ENCODE measurements at regions not wholly inside any gene's neighbourhood (a gene's known extent, or its start where the extent isn't known, plus 50 kb on each side); places are given as distances from the start of the nearest gene placed in this dataset.

DNA sequence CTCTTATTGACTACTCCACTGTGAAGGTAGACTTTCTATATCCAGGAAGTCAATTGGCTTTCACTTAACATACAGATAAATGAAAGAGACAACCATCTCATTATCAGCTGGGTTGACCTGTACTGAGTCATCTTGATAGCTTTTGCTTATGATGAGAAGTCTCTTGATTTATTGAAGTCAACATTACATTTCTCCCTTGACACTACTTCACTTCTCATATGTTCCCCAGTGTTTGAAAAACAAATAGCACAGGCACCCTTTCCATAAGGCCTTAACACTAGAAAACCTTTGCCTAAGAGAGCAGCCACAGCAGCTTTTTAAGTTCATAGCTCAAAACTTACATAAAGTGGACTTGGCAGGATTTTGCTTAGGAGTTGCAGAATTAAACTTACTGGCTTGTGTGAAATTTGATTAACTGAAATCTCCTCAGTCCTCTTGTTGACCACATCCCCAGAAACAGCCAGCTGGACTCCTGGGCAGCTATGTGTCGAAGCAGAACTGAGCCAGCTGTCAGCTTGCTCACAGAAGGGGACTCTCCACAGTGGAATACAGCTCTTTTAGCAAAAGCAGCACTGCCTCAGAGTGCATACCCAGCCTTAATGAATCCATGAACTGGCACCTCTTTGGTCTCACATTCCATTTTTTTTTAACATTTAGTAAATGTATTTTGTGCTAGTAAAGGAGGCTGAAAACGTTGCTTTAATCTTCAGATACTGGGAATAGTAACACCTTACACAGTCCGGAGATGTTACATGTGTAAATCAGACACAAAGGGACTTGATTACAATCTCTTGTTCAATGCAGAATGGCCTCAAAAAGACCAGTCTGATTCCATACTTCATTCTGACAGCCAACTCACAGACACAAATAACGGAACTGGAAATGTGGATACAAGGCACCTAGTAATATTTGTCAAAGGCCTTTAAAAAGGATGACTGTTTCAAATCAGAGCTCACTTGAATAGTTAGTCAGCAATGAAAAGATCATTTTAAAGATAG lies 1532.7 kb downstream of the HACE1 start:
- H4K20me1 ChIP-seq (ENCODE audit: insufficient read depth, low read length) = no peaks in the 10 kb centered on the region
- POLR2A ChIA-PET = no interaction called here
- intact Hi-C loops (cut with micrococcal nuclease; ENCODE audit: unreplicated experiment) (no loop called here), in situ Hi-C loops (cut with HindIII; ENCODE audit: extremely low pct_ligation_motif_present, low pct_unique_long_range_greater_than_20kb) (no loop called here)
- ATAC-seq (no peak), DNase-seq (ENCODE audit: low spot score) (no peak), FAIRE-seq (no peak)
- no peak overlapping the region for H2AFZ ChIP-seq (ENCODE audit: low read length)
- H3K27me3 ChIP-seq (ENCODE audit: control insufficient read depth in 1 of 2, insufficient read depth in 2 of 2, low read length in 2 of 2) = no peaks in the 10 kb centered on the region
- H3K79me2 ChIP-seq (ENCODE audit: insufficient read depth, low read length) = no peaks in the 10 kb centered on the region
- WGBS (ENCODE audit: low lambda C conversion rate) = 8% methylated on average over 4 of the region's 4 CpGs
- H3K4me1 ChIP-seq (ENCODE audit: insufficient read depth, low read length) = no peaks in the 10 kb centered on the region
- no peak overlapping the region for H3K4me3 ChIP-seq (replicated peaks in 1 of 3; ENCODE audit: insufficient read depth in 1 of 3, low read depth in 2 of 3, low read length in 3 of 3)
- H3K9me3 ChIP-seq (ENCODE audit: low read length) = no peaks in the 10 kb centered on the region
- no peak overlapping the region for H3K27ac ChIP-seq (ENCODE audit: extremely low read length, insufficient read depth, low read length)
- TF ChIP-seq ZNF292 (CRISPR knock-in tag; IDR thresholded peaks at IDR 0.05; ENCODE audit: borderline replicate concordance, low read depth) (no peak), NBN (conservative IDR thresholded peaks at IDR 0.05) (no peak), FOXA1 (IDR thresholded peaks at IDR 0.05) (no peak), FOXA1 (CRISPR knock-in tag; IDR thresholded peaks at IDR 0.05) (no peak), ELF3 (CRISPR knock-in tag; IDR thresholded peaks at IDR 0.05) (no peak), ZNF550 (CRISPR knock-in tag; IDR thresholded peaks at IDR 0.05; ENCODE audit: borderline replicate concordance) (no peak), IKZF4 (CRISPR knock-in tag; IDR thresholded peaks at IDR 0.05; ENCODE audit: borderline replicate concordance, low read depth, not compliant biosample characterization) (no peak), CHD4 (IDR thresholded peaks at IDR 0.05; ENCODE audit: borderline replicate concordance, low read length) (no peak), GLI4 (CRISPR knock-in tag; IDR thresholded peaks at IDR 0.05; ENCODE audit: borderline replicate concordance) (no peak), NAIF1 (CRISPR knock-in tag; IDR thresholded peaks at IDR 0.05; ENCODE audit: borderline replicate concordance) (no peak), ETV5 (CRISPR knock-in tag; IDR thresholded peaks at IDR 0.05; ENCODE audit: borderline replicate concordance) (no peak), MTA3 (CRISPR knock-in tag; IDR thresholded peaks at IDR 0.05) (no peak)
- TF ChIP-seq, protein P1, sequence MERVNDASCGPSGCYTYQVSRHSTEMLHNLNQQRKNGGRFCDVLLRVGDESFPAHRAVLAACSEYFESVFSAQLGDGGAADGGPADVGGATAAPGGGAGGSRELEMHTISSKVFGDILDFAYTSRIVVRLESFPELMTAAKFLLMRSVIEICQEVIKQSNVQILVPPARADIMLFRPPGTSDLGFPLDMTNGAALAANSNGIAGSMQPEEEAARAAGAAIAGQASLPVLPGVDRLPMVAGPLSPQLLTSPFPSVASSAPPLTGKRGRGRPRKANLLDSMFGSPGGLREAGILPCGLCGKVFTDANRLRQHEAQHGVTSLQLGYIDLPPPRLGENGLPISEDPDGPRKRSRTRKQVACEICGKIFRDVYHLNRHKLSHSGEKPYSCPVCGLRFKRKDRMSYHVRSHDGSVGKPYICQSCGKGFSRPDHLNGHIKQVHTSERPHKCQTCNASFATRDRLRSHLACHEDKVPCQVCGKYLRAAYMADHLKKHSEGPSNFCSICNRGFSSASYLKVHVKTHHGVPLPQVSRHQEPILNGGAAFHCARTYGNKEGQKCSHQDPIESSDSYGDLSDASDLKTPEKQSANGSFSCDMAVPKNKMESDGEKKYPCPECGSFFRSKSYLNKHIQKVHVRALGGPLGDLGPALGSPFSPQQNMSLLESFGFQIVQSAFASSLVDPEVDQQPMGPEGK (CRISPR knock-in tag; IDR thresholded peaks at IDR 0.05) = no peak
- TF ChIP-seq, protein P2, sequence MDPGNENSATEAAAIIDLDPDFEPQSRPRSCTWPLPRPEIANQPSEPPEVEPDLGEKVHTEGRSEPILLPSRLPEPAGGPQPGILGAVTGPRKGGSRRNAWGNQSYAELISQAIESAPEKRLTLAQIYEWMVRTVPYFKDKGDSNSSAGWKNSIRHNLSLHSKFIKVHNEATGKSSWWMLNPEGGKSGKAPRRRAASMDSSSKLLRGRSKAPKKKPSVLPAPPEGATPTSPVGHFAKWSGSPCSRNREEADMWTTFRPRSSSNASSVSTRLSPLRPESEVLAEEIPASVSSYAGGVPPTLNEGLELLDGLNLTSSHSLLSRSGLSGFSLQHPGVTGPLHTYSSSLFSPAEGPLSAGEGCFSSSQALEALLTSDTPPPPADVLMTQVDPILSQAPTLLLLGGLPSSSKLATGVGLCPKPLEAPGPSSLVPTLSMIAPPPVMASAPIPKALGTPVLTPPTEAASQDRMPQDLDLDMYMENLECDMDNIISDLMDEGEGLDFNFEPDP (CRISPR knock-in tag; conservative IDR thresholded peaks at IDR 0.05) = no peak
- TF ChIP-seq, protein P3, sequence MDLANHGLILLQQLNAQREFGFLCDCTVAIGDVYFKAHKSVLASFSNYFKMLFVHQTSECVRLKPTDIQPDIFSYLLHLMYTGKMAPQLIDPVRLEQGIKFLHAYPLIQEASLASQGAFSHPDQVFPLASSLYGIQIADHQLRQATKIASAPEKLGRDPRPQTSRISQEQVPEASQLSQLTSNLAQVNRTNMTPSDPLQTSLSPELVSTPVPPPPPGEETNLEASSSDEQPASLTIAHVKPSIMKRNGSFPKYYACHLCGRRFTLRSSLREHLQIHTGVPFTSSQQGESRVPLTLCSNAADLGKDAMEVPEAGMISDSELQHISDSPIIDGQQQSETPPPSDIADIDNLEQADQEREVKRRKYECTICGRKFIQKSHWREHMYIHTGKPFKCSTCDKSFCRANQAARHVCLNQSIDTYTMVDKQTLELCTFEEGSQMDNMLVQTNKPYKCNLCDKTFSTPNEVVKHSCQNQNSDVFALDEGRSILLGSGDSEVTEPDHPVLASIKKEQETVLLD (CRISPR knock-in tag; IDR thresholded peaks at IDR 0.05; ENCODE audit: low read depth) = no peak
- no peak overlapping the region for H3K4me2 ChIP-seq (ENCODE audit: low read depth, low read length)
- no TSS peak for BruUV-seq (replicated peaks)
- CTCF ChIA-PET (ENCODE audit: low intra/inter-chr PET ratio, low total read pairs) = no interaction called here
- H3K36me3 ChIP-seq (replicated peaks in 1 of 2; ENCODE audit: control insufficient read depth in 1 of 2, insufficient read depth in 2 of 2, low read length in 2 of 2) = no peaks in the 10 kb centered on the region
- no peak overlapping the region for H3K9ac ChIP-seq (ENCODE audit: insufficient read depth, low read depth, low read length)

Data from HepG2 (cell line).